B cell (primary cell): ENCODE measurements at regions not wholly inside any gene's neighbourhood (a gene's known extent, or its start where the extent isn't known, plus 50 kb on each side); places are given as distances from the start of the nearest gene placed in this dataset.

ENCODE experiments used
- ATAC-seq: fragments of 200-7000 bp; cut with Tn5 transposase; one replicate; pipeline ENCODE4 v1.10.0; 2021; ENCODE audit warnings: low read depth, mild to moderate bottlenecking, moderate number of reproducible peaks, moderate library complexity
- CTCF ChIA-PET: fragments of 350-600 bp; sonication (Branson Sonifier 250); formaldehyde crosslinking; loops from one replicate; lab custom pipeline; 2021; ENCODE audit warnings: antibody characterized with exemption, inconsistent platforms; lab: Charles Lee
- POLR2A ChIA-PET: fragments of 350-600 bp; sonication (Branson Sonifier 250); formaldehyde crosslinking; loops from one replicate; lab custom pipeline; 2021; ENCODE audit warnings: antibody characterized with exemption; lab: Charles Lee
- DNase-seq: peaks from one replicate; pipeline ENCODE4 v3.0.0; 2013
- H2AFZ ChIP-seq: 2 replicates; pipeline ENCODE4 v1.6.1; 2012; ENCODE audit warnings: mild to moderate bottlenecking, low read depth, low read length; ENCODE audit not compliant: insufficient read depth, poor library complexity, severe bottlenecking
- H3K27ac ChIP-seq, 2 donors: 1 replicate in 1 of 2; 2 replicates in 1 of 2; pipeline ENCODE4 v1.5.1; 2012 to 2013; ENCODE audit warnings: low read length in 2 of 2, mild to moderate bottlenecking in 2 of 2, moderate library complexity in 1 of 2
- H3K27me3 ChIP-seq, 4 experiments: fragments of 200-600 bp in 1 of 4; sonication (generic) in 1 of 4; replicated peaks in 1 of 4; 1 replicate in 2 of 4; 2 replicates in 2 of 4; pipeline versions ENCODE4 v1.6.1 to v1.7.0; 2013 to 2016; ENCODE audit warnings: low read length in 3 of 4, mild to moderate bottlenecking in 2 of 4, mixed read lengths in 1 of 4, moderate library complexity in 1 of 4; ENCODE audit not compliant: insufficient read depth in 4 of 4, control insufficient read depth in 3 of 4; ENCODE audit errors: control extremely low read depth in 1 of 4
- H3K36me3 ChIP-seq, 2 experiments: replicated peaks in 1 of 2; 1 replicate in 1 of 2; 2 replicates in 1 of 2; pipeline versions ENCODE4 v1.6.1 to v1.7.1; 2013; ENCODE audit warnings: low read length in 1 of 2; ENCODE audit not compliant: insufficient read depth in 2 of 2, control insufficient read depth in 1 of 2; ENCODE audit errors: control extremely low read depth in 1 of 2, extremely low read depth in 1 of 2
- H3K4me1 ChIP-seq, 2 donors: fragments of 200-600 bp in 1 of 2; sonication (generic) in 1 of 2; 1 replicate in 1 of 2; 2 replicates in 1 of 2; pipeline versions ENCODE4 v1.5.1 to v1.6.1; 2013 to 2017; ENCODE audit warnings: low read length in 2 of 2; ENCODE audit not compliant: control insufficient read depth in 2 of 2, insufficient read depth in 2 of 2
- H3K4me2 ChIP-seq: replicated peaks from 2 replicates; pipeline ENCODE3; 2012; ENCODE audit warnings: mild to moderate bottlenecking, low read depth, low read length; ENCODE audit not compliant: poor library complexity, severe bottlenecking
- H3K4me3 ChIP-seq, 5 experiments: fragments of 200-600 bp in 1 of 5; sonication (generic) in 1 of 5; 1 replicate in 3 of 5; 2 replicates in 2 of 5; pipeline versions ENCODE4 v1.5.1 to v1.7.0; 2011 to 2016; ENCODE audit warnings: low read length in 4 of 5, mild to moderate bottlenecking in 4 of 5, low read depth in 2 of 5, control low read depth in 1 of 5, moderate library complexity in 1 of 5; ENCODE audit not compliant: insufficient read depth in 1 of 5; ENCODE audit errors: control extremely low read depth in 1 of 5, extremely low read depth in 1 of 5
- H3K79me2 ChIP-seq: fragments of 200-600 bp; sonication (generic); one replicate; pipeline ENCODE4 v1.6.0; 2016; ENCODE audit warnings: low read length; ENCODE audit not compliant: control insufficient read depth, insufficient read depth
- H3K9ac ChIP-seq: fragments of 200-600 bp; sonication (generic); 2 replicates; pipeline ENCODE4 v1.6.1; 2017; ENCODE audit warnings: mild to moderate bottlenecking, low read length, moderate library complexity
- H3K9me3 ChIP-seq, 3 donors: one replicate each; pipeline versions ENCODE4 v1.6.1 to v1.7.1; 2013; ENCODE audit warnings: low read length in 2 of 3; ENCODE audit not compliant: control insufficient read depth in 2 of 3, insufficient read depth in 1 of 3; ENCODE audit errors: control extremely low read depth in 1 of 3
- H4K20me1 ChIP-seq: 2 replicates; pipeline ENCODE4 v1.6.0; 2012; ENCODE audit warnings: mild to moderate bottlenecking, low read length; ENCODE audit not compliant: insufficient read depth, control insufficient read depth, poor library complexity, severe bottlenecking
- H3K27ac Mint-ChIP-seq: one replicate; pipeline ENCODE4 v1.8.0; 2021; ENCODE audit warnings: mixed read lengths
- H3K27me3 Mint-ChIP-seq: one replicate; pipeline ENCODE4 v1.8.0; 2021; ENCODE audit warnings: mixed read lengths
- H3K4me1 Mint-ChIP-seq: one replicate; pipeline ENCODE4 v1.8.0; 2021; ENCODE audit warnings: mixed read lengths
- H3K4me3 Mint-ChIP-seq: one replicate; pipeline ENCODE4 v1.8.0; 2021; ENCODE audit warnings: mixed read lengths
- H3K9me3 Mint-ChIP-seq: one replicate; pipeline ENCODE4 v1.8.0; 2022; ENCODE audit warnings: mixed read lengths; ENCODE audit not compliant: insufficient read depth
- CTCF ChIP-seq: fragments of 200-600 bp; IDR thresholded peaks from one replicate; pipeline ENCODE4 v1.8.0; 2022; ENCODE audit warnings: antibody characterized with exemption, mild to moderate bottlenecking
- EZH2 ChIP-seq: IDR thresholded peaks from 2 replicates; pipeline ENCODE4 v1.6.1; 2012; ENCODE audit warnings: borderline replicate concordance, low read depth, mild to moderate bottlenecking, moderate library complexity, low read length; ENCODE audit not compliant: insufficient read depth, poor library complexity, severe bottlenecking
- WGBS: methylation state at CpG from one replicate; pipeline ENCODE4 v1.1.5; 2013; ENCODE audit warnings: missing lambda C conversion rate; ENCODE audit not compliant: insufficient coverage; 5-methylcytosine and 5-hydroxymethylcytosine counted together
- intact Hi-C: fragments of 100-400 bp; cut with micrococcal nuclease; formaldehyde crosslinking; loops from one replicate; pipeline ENCODE4 v1.10.0; 2022

- Histone ChIP-seq H3K9me3 (no peaks in the 10 kb centered on the region), H3K27ac (no peak overlapping the region), H2AFZ (no peak overlapping the region), H3K79me2 (no peaks in the 10 kb centered on the region), H4K20me1 (no peaks in the 10 kb centered on the region), H3K36me3 (no peaks in the 10 kb centered on the region), H3K4me1 (no peaks in the 10 kb centered on the region), H3K27me3 (no peaks in the 10 kb centered on the region), H3K4me3 (no peak overlapping the region), H3K4me2 (no peak overlapping the region), H3K9ac (no peak overlapping the region)
- Mint-ChIP-seq H3K9me3 (no peaks in the 10 kb centered on the region), H3K27me3 (no peaks in the 10 kb centered on the region), H3K4me3 (no peak overlapping the region), H3K4me1 (no peaks in the 10 kb centered on the region), H3K27ac (no peak overlapping the region)
- intact Hi-C loops = no loop called here
- ChIA-PET POLR2A (no interaction called here), CTCF (interaction anchor here (0.6 to 2.3 kb wide), 3 partner anchors 226 to 337 kb away, joined by 3 to 9 read pairs (median 8); no protein-coding TSS in a partner anchor)
- ATAC-seq = no peak
- no peak for DNase-seq
- TF ChIP-seq EZH2 (no peak), CTCF (no peak)
- WGBS = 90% methylated on average over 8 of the region's 9 CpGs
Measured at GRCh38 chr6:137320271-137320670, 101.1 kb upstream of the IFNGR1 start.

GRCh38 chr6:137316626-137317025 is 97.4 kb upstream of the IFNGR1 start:
- DNase-seq = no peak
- CTCF ChIA-PET = interaction anchor here (4.9 kb wide), 1 partner anchor 46 kb away, joined by 55 read pairs; no protein-coding TSS in a partner anchor
- ATAC-seq = no peak
- no peak overlapping the region for H3K4me2 ChIP-seq
- H3K9me3 Mint-ChIP-seq = no peaks in the 10 kb centered on the region
- intact Hi-C loops = loop anchor here (10.0 kb wide), 1 partner anchor 328 kb away; no protein-coding TSS in a partner anchor
- no peaks in the 10 kb centered on the region for H3K27me3 Mint-ChIP-seq
- H3K27ac Mint-ChIP-seq = no peak overlapping the region
- no peak overlapping the region for H3K27ac ChIP-seq
- no peak overlapping the region for H3K9ac ChIP-seq
- H3K27me3 ChIP-seq = no peaks in the 10 kb centered on the region
- peaks cover 5% of the 10 kb centered on the region for H3K79me2 ChIP-seq
- H3K9me3 ChIP-seq = no peaks in the 10 kb centered on the region
- peaks cover 6 to 7% of the 10 kb centered on the region in 2 donors for H3K4me1 ChIP-seq
- POLR2A ChIA-PET = no interaction called here
- TF ChIP-seq EZH2 (no peak), CTCF (no peak)
- no peak overlapping the region for H2AFZ ChIP-seq
- no peak overlapping the region for H3K4me3 ChIP-seq
- H4K20me1 ChIP-seq = no peaks in the 10 kb centered on the region
- H3K4me1 Mint-ChIP-seq = peaks cover 10% of the 10 kb centered on the region
- H3K36me3 ChIP-seq = no peaks in the 10 kb centered on the region
- no peak overlapping the region for H3K4me3 Mint-ChIP-seq
